ENCODE measurements at regions not wholly inside any gene's neighbourhood (a gene's known extent, or its start where the extent isn't known, plus 50 kb on each side); places are given as distances from the start of the nearest gene placed in this dataset.

DNA sequence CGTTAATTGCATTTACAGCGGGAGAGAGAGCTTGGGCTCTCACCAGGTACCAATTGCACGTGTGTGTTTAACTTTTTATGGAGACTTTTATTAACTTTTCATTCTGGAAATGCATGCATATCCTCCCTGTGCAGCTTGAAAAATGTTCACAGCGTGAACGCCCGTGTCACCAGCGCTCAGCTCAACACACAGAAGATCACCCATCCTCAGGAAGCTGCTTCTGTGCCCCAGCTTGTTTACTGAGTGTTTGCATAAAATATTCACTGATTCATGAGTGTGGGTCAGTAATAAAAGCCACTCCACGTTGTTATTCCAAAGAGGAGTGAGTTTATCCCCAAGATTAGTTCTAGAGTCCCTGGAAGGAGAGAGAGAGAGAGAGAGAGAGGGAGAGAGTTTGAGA, 75.5 kb upstream of the FZD10 start (continued):
- TF ChIP-seq EP300 (IDR thresholded peaks at IDR 0.05; ENCODE audit: borderline replicate concordance in 1 of 2, low read depth in 2 of 2, low read length in 2 of 2) (no peak), CHD2 (IDR thresholded peaks at IDR 0.05; ENCODE audit: low read length) (no peak), NANOG (IDR thresholded peaks at IDR 0.05; ENCODE audit: insufficient read depth, low read depth, low read length, poor library complexity, severe bottlenecking) (no peak), TBP (IDR thresholded peaks at IDR 0.05; ENCODE audit: low read depth, low read length) (no peak)
- TF ChIP-seq, protein P1, sequence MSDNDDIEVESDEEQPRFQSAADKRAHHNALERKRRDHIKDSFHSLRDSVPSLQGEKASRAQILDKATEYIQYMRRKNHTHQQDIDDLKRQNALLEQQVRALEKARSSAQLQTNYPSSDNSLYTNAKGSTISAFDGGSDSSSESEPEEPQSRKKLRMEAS (IDR thresholded peaks at IDR 0.05) = no peak

Measured in H1 (cell line).